Stimulated activated CD8-positive, alpha-beta memory T cell treated with anti-CD3 and anti-CD28 coated beads, Interleukin-7, amount 100 ng/mL, for 4 hours (primary cell): ENCODE measurements at regions not wholly inside any gene's neighbourhood (a gene's known extent, or its start where the extent isn't known, plus 50 kb on each side); places are given as distances from the start of the nearest gene placed in this dataset.
"Not testable (repeated sequence)": the region's sequence is repeated elsewhere in the genome, so short reads cannot be mapped to it uniquely, and the experiment has no call there.

Source experiments
- DNase-seq, 2 donors: peaks; one replicate each; pipeline ENCODE4 v3.0.0-alpha.2; 2020; ENCODE audit warnings: low read depth in 2 of 2

DNA sequence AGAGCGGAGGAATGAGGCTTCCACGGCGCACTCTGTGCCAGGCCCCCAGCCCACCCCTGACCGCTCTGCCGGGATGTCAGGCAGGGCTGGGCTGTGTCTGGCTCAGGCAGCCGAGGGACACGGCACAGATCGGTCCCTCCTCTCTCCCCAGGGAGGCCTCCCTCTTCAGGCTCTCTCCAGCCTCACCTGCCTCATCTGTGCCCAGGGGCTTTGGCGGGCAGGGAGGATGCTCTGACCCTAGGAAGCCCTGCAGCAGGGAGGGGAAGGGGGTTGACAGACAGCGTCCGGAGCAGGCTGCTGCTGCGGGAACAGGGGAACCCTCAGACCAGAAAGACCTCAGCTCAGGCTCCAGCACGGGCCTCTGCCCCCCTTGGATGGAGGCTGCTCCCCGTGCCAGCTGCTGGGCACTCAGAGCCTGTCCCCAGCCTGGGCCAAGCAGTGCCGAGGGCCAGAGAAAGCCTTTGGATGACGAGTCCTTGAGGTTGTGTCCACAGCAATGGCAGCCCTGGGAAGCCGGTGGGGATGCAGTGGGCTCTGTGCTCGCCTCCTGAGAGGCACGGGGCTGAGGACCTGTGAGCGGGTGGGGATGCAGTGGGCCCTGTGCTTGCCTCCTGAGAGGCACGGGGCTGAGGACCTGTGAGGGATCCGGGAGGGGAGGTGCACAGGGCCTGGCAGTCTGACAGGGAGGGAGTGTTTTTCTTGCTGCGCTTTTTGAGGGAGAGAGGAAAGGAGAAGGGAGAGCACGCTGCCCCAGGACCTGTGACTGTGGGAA lies 66.9 kb downstream of the FOXL3 start:
- no peak for DNase-seq

DNA sequence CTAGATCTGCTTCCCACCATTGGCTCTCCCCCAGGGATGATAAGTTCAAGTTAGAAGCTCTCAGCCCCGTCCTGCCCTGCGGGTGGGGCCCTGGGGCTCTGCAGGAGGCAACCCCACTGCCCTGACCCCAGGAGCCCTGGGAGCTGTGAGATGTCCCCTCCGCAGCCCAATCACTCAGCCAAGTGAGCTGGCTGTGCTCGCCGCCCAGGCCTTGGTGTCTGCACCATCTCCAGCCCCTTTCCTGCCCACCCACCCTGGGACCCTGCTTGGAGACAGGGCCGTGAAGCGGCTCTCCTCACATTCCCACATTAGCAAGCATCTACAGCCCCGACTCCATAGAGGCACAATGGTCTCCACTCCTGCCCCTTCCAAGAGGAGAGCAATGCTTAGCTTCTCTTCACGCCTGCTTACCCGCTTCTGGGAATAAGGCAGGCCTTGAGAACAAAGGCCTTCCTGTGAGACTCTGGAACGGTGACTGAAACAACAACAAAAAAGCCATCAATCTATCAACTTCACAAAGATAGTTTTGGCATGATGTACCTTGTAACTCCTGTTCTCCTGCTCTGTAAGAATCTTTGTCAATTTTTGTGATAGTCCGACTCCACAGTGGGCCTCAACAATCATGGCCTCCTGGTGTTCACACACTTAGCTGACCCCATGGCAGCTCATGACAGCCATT lies 67.7 kb downstream of the FOXL3 start:
- no peak for DNase-seq

- DNase-seq = no peak
These were observed 68.4 kb downstream of the FOXL3 start for GRCh38 chr7:358352-358751.

DNA sequence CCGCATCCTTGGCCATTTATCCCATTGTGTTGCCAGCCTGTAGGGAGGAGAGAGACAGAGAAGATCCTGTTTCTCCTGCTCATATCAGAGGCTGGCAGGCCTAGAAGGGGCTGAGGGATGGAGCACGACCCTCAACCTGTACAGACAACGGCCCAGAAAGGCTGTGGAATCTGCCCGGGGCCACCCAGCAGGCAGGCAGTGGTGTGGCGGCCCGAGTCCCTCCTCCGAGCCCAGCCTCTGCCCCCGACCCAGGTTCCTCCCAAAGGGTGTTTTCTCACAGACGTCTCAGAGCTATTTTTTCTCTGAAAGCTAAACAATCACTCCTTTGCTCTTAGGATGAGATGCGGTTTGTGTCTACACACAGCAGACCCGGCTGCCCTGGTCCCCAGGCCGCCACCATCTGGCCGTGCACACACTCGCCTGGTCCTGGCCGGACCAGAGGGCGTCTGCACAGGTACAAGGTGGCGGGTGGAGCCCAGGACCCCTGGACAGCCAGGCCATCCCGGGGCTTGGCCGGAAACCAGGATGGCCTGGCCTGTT lies 69.3 kb downstream of the FOXL3 start:
- no peak for DNase-seq

DNA sequence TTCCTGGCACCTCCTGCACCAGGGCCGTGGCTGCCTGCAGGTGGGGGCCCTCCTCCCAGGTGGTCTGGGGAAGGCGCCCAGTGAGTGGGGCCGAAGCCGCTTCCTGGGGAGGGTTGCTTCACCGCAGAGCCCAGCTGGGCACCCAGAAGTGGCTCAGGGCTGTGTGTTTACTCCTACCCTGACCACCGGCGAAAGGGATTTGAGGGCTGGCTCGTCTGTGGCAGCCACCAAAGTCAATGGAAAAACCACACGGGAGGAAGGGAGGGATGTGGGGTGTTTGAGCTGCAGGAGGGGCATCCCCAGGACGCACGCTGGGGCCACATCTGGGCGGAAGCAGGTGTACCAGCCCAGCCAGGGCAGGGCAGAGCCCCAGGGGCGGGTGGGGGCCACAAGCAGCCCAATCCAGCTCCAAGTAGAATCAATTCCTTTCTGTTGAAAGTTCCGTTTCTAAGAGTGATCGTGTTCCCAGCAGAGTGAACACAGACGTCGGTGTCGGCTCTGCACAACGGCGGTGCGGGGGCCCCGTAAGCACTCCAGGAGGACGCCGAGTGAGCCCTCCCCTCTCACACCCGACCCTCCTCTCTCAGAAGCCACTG lies 69.9 kb downstream of the FOXL3 start:
- DNase-seq = no peak

DNA sequence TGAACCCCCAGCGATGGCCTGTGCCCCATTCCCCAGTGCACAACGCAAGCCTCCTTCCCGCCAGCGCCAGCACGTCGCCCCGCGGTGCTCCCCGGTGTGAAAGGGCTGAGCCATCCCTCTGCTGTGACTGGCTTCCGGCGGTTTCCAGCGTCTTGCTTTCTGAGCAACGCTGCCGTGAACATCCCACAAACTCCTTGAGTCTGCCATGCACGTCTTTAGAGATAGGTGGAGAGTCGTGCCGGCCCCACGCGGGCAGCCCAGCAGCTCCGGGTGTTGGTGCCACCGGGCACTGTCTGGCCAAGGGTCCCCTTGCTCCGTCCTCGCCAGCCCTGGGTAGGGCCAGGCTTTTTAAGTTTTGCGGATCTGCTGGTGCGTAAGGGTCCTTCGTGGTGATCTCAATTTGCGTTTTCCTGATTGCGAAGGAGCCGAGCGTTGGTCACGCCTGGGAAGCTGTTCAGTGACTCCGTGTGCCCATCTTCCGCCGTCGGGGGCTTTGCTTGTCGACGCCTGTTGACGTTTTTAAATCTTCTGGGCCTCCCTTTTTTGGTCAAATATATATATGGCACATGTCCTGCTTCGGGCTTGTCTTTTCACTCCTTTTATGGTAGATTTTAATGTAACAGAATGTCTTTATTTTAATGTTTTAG lies 70.6 kb downstream of the FOXL3 start:
- DNase-seq = no peak

GRCh38 chr7:361182-361581 lies 71.2 kb downstream of the FOXL3 start:
- not testable (repeated sequence) for DNase-seq

DNA sequence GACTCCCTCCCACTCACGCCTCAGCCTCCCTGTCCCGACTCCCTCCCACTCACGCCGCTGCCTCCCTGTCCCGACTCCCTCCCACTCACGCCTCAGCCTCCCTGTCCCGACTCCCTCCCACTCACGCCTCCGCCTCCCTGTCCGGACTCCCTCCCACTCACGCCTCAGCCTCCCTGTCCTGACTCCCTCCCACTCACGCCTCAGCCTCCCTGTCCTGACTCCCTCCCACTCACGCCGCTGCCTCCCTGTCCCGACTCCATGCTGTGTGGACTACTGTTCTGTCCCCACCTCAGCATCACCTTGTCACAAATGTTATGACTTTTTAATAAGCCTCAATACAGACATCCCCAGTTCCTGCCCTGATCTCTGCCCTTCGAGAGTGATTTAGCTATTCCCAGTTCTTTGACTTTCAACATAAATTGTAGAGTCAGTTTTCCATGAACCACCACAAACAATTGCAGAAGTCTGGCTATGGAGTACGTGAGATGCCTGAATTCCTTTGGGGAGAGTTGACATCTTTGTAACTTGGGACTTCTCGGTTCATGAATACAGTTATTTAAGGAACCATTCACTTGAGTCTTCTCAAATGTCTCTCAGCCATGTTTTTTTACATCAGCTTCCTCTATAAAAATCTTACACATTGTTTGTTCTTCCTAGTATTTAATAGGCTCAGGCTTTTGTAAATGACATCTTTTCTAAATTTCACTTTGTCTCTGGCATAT lies 71.9 kb downstream of the FOXL3 start:
- no peak for DNase-seq

GRCh38 chr7:362402-363096 lies 72.6 kb downstream of the FOXL3 start:
- DNase-seq = peak in 1 of 2 donors; percentile 33

DNA sequence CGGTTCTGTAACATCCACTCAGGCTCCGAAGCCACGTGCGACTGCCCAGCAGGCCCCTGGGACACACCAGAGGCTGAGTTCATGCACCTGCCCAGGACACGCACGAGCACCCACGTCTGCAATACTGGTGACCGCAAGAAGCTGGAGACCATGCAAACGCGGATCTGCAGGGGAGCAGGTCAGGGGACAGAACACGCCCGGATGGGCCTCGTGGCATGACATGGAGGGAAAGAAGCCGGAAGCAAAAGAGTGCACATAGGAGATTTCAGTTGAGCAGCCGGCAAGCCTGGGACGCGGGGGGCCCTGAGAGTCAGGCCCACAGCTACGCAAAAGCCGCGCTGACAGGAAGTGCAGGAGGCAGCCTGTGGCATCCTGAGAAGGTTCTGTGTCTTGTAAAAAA lies 73.7 kb downstream of the FOXL3 start:
- DNase-seq = no peak

DNA sequence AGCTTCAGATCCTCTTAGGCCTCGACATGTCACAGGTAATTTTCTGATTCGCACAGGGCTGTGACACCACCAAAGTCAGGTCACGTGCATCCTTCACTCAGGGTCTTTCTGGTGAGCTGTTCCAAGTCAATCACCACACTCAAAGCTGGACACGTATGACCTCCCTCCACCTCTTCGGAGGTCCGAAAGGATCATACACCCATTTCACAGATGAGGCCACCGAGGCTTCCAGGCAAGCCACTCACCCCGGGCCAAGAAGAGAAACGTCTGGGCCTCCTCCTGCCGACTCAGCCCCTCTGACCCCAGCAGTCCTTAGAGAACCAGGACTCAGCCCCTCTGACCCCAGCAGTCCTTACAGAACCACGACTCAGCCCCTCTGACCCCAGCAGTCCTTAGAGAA lies 74.6 kb downstream of the FOXL3 start:
- no peak for DNase-seq

DNA sequence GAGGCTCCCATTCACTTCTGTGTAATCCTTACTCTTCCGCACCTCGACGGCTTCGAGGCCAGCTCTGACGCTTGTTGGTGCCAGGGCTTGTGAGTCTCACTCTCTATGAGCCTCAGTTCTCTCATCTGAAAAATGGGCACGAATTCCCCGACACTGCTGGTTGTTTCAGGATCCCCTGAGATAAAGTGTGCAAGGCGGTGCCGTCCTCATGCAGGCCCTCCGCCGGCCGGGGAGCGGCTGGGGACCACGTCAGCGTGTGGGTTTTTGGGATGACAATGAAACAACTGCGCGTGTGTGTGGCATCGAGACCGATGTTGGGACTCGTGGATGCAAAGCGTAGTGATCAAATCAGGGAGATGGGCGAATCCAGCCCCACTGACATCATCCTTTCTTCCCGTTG lies 75.6 kb downstream of the FOXL3 start:
- DNase-seq = no peak

- DNase-seq = no peak
These were observed 76.3 kb downstream of the FOXL3 start for GRCh38 chr7:366161-366803.

- no peak for DNase-seq
These were observed 77.5 kb downstream of the FOXL3 start for GRCh38 chr7:367351-367901.

GRCh38 chr7:368651-369475 lies 78.9 kb downstream of the FOXL3 start:
- no peak for DNase-seq

DNA sequence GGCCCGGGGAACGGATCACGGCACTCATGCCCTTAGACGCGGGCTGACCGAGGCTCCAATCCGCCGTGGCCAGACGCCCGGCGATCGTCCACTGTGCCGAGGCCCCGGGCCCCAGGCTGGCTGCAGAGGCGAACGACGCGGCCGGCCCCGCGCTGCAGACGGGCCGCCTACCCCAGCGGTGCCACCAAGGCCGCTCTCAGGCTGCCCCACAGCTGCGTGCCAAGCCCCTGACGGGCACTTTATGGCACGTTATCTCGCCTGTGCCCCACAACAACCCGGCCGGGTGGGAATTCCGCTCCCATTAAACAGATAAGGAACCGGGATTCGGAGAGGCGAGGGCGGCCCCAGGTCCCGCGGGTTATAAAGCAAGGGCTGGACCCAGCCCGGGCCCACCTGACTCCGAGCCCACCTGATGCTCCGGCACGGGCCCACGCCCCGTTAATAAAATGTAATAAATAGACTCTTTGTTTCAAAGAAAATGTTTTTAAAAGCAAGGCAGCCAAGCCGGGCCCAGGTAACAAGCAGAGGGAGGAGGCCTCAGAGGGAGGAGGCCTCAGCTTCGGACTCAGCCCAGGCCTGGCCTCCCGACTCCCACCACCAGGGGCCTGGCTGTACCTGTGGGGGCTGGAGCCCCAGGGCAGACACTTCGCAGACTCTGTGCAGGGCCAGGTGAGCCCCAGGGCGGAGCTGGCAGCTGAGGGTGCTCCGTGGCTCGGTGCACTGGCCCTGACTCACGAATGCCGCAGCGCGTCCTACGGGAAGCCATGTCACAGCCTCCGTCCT lies 79.7 kb downstream of the FOXL3 start:
- no peak for DNase-seq

- DNase-seq = no peak
These were observed 80.3 kb downstream of the FOXL3 start for GRCh38 chr7:370259-370625.

GRCh38 chr7:370775-371118 lies 80.8 kb downstream of the FOXL3 start:
- no peak for DNase-seq
